SK-N-SH treated with all-trans-retinoic acid at 6 μM for 48 hours (cell line): ENCODE measurements at regions not wholly inside any gene's neighbourhood (a gene's known extent, or its start where the extent isn't known, plus 50 kb on each side); places are given as distances from the start of the nearest gene placed in this dataset.
"Not testable (repeated sequence)": the region's sequence is repeated elsewhere in the genome, so short reads cannot be mapped to it uniquely, and the experiment has no call there.

Experiments used
- BACH2 ChIP-seq: fragments of 250-450 bp; sonication (Bioruptor Pico); IDR thresholded peaks from 2 replicates; pipeline ENCODE4 v1.9.0; 2021; ENCODE audit warnings: mild to moderate bottlenecking, borderline replicate concordance
- CSDC2 ChIP-seq: fragments of 250-450 bp; sonication (Bioruptor Pico); IDR thresholded peaks from 2 replicates; pipeline ENCODE4 v1.5.0; 2020; ENCODE audit warnings: mild to moderate bottlenecking, moderate library complexity
- OSR1 ChIP-seq: fragments of 250-450 bp; sonication (Bioruptor Pico); IDR thresholded peaks from 2 replicates; pipeline ENCODE4 v1.8.0; 2022; ENCODE audit warnings: moderate library complexity, mild to moderate bottlenecking, inconsistent platforms
- RARB ChIP-seq: fragments of 250-450 bp; sonication (Bioruptor Pico); IDR thresholded peaks from 2 replicates; pipeline ENCODE4 v1.8.0; 2021; ENCODE audit warnings: mild to moderate bottlenecking, moderate library complexity
- TOX ChIP-seq: fragments of 250-450 bp; sonication (Bioruptor Pico); IDR thresholded peaks from 2 replicates; pipeline ENCODE4 v1.8.0; 2021; ENCODE audit warnings: mild to moderate bottlenecking, moderate library complexity, borderline replicate concordance
- ZC3H10 ChIP-seq: fragments of 250-450 bp; sonication (Bioruptor Pico); IDR thresholded peaks from 2 replicates; pipeline ENCODE4 v1.5.1; 2021; ENCODE audit warnings: mild to moderate bottlenecking, moderate library complexity
- TF ChIP-seq, protein P1 (sequence below): fragments of 250-450 bp; sonication (Bioruptor Pico); IDR thresholded peaks from 2 replicates; pipeline ENCODE4 v1.8.0; 2020; ENCODE audit warnings: mild to moderate bottlenecking, moderate library complexity, borderline replicate concordance
- TF ChIP-seq, protein P2 (sequence below): fragments of 250-450 bp; sonication (Bioruptor Pico); IDR thresholded peaks from 2 replicates; pipeline ENCODE4 v1.5.1; 2020; ENCODE audit warnings: low read depth, mild to moderate bottlenecking, moderate library complexity

DNA sequence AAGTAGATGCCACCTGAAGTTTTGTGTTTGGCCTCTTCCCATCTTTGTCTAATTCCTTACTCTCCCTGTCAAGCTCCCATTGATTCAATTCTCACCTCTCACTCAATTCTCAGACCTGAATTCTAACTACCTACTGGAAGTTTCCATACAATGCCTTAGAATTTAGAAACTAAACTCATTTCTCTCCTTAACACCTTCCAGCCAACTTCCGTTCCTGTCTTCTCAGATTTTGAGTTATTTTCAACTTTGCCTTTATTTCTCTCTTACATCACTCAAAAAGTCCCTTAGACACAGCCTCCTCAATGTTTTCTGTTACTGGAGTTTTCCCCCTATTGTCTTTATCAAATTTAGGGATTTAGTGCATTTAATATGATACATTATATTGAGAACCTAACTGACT, 382.2 kb downstream of the DMAC1 start:
- not testable (repeated sequence) for TF ChIP-seq ZC3H10; TOX (CRISPR knock-in tag); BACH2; RARB; OSR1; CSDC2
- TF ChIP-seq, protein P1, sequence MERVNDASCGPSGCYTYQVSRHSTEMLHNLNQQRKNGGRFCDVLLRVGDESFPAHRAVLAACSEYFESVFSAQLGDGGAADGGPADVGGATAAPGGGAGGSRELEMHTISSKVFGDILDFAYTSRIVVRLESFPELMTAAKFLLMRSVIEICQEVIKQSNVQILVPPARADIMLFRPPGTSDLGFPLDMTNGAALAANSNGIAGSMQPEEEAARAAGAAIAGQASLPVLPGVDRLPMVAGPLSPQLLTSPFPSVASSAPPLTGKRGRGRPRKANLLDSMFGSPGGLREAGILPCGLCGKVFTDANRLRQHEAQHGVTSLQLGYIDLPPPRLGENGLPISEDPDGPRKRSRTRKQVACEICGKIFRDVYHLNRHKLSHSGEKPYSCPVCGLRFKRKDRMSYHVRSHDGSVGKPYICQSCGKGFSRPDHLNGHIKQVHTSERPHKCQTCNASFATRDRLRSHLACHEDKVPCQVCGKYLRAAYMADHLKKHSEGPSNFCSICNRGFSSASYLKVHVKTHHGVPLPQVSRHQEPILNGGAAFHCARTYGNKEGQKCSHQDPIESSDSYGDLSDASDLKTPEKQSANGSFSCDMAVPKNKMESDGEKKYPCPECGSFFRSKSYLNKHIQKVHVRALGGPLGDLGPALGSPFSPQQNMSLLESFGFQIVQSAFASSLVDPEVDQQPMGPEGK (CRISPR knock-in tag), result not testable (repeated sequence)
- TF ChIP-seq, protein P2, sequence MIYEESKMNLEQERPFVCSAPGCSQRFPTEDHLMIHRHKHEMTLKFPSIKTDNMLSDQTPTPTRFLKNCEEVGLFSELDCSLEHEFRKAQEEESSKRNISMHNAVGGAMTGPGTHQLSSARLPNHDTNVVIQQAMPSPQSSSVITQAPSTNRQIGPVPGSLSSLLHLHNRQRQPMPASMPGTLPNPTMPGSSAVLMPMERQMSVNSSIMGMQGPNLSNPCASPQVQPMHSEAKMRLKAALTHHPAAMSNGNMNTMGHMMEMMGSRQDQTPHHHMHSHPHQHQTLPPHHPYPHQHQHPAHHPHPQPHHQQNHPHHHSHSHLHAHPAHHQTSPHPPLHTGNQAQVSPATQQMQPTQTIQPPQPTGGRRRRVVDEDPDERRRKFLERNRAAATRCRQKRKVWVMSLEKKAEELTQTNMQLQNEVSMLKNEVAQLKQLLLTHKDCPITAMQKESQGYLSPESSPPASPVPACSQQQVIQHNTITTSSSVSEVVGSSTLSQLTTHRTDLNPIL (CRISPR knock-in tag), result not testable (repeated sequence)
